HG03108 (cell line): ENCODE measurements at regions not wholly inside any gene's neighbourhood (a gene's known extent, or its start where the extent isn't known, plus 50 kb on each side); places are given as distances from the start of the nearest gene placed in this dataset.

ENCODE experiments used
- ATAC-seq: cut with Tn5 transposase; IDR thresholded peaks from one replicate; pipeline ENCODE4 v1.9.1; 2021; ENCODE audit warnings: moderate library complexity; ENCODE audit not compliant: unreplicated experiment

- ATAC-seq: no peak
These were observed 228.8 kb downstream of the TGFB2 start for GRCh38 chr1:218573925-218574324.

- ATAC-seq: no peak
These were observed 229.9 kb downstream of the TGFB2 start for GRCh38 chr1:218575079-218575478.

- ATAC-seq: no peak
These were observed 230.7 kb downstream of the TGFB2 start for GRCh38 chr1:218575856-218576255.

GRCh38 chr1:218582646-218583045 is 237.5 kb downstream of the TGFB2 start:
- no peak for ATAC-seq

GRCh38 chr1:218584418-218585155 is 239.5 kb downstream of the TGFB2 start:
- ATAC-seq: no peak

- no peak for ATAC-seq
These were observed 240.5 kb downstream of the TGFB2 start for GRCh38 chr1:218585511-218586184.

GRCh38 chr1:218587900-218588299 is 242.8 kb downstream of the TGFB2 start:
- ATAC-seq: no peak

GRCh38 chr1:218588540-218589172 is 243.5 kb downstream of the TGFB2 start:
- no peak for ATAC-seq

GRCh38 chr1:218589487-218589886 is 244.4 kb downstream of the TGFB2 start:
- no peak for ATAC-seq

- ATAC-seq: no peak
These were observed 246.8 kb downstream of the TGFB2 start for GRCh38 chr1:218591966-218592365.

- ATAC-seq: no peak
These were observed 247.6 kb downstream of the TGFB2 start for GRCh38 chr1:218592688-218593087.

GRCh38 chr1:218600968-218601367 is 255.8 kb downstream of the TGFB2 start:
- no peak for ATAC-seq

- no peak for ATAC-seq
These were observed 259.1 kb downstream of the TGFB2 start for GRCh38 chr1:218604217-218604616.

- no peak for ATAC-seq
These were observed 266.9 kb downstream of the TGFB2 start for GRCh38 chr1:218611916-218612585.

GRCh38 chr1:218613105-218613504 is 268.0 kb downstream of the TGFB2 start:
- ATAC-seq: no peak

- no peak for ATAC-seq
These were observed 268.9 kb downstream of the TGFB2 start for GRCh38 chr1:218614031-218614430.

GRCh38 chr1:218616681-218617080 is 271.5 kb downstream of the TGFB2 start:
- no peak for ATAC-seq

GRCh38 chr1:218617986-218618385 is 272.9 kb downstream of the TGFB2 start:
- no peak for ATAC-seq

GRCh38 chr1:218620956-218621355 is 275.8 kb downstream of the TGFB2 start:
- ATAC-seq: no peak

GRCh38 chr1:218624052-218624451 is 278.9 kb downstream of the TGFB2 start:
- ATAC-seq: no peak

GRCh38 chr1:218625393-218625792 is 280.3 kb downstream of the TGFB2 start:
- ATAC-seq: no peak
